ENCODE measurements at regions not wholly inside any gene's neighbourhood (a gene's known extent, or its start where the extent isn't known, plus 50 kb on each side); places are given as distances from the start of the nearest gene placed in this dataset.

GRCh38 chr4:20574986-20575385 is 125.3 kb upstream of the PACRGL start:
- no peak for DNase-seq
- intact Hi-C loops (cut with DNase I): no loop called here

- no peak for DNase-seq
- intact Hi-C loops (cut with DNase I): no loop called here
Measured at GRCh38 chr4:20575486-20575885, 124.8 kb upstream of the PACRGL start.

- intact Hi-C loops (cut with DNase I): no loop called here
- no peak for DNase-seq
Measured at GRCh38 chr4:20576861-20577260, 123.4 kb upstream of the PACRGL start.

GRCh38 chr4:20577702-20578101 is 122.6 kb upstream of the PACRGL start:
- DNase-seq: no peak
- intact Hi-C loops (cut with DNase I): no loop called here

- no peak for DNase-seq
- intact Hi-C loops (cut with DNase I): no loop called here
Measured at GRCh38 chr4:20580907-20581306, 119.4 kb upstream of the PACRGL start.

- intact Hi-C loops (cut with DNase I): no loop called here
- DNase-seq: no peak
Measured at GRCh38 chr4:20589436-20589835, 110.8 kb upstream of the PACRGL start.

- intact Hi-C loops (cut with DNase I): no loop called here
Measured at GRCh38 chr4:20590849-20591248, 109.4 kb upstream of the PACRGL start.

GRCh38 chr4:20591571-20591970 is 108.7 kb upstream of the PACRGL start:
- intact Hi-C loops (cut with DNase I): no loop called here
- DNase-seq: no peak

More at GRCh38 chr4:20590849-20591248, 109.4 kb upstream of the PACRGL start:
- no peak for DNase-seq

- no peak for DNase-seq
Measured at GRCh38 chr4:20592013-20592412, 108.2 kb upstream of the PACRGL start.

GRCh38 chr4:20592663-20593062 is 107.6 kb upstream of the PACRGL start:
- intact Hi-C loops (cut with DNase I): no loop called here
- DNase-seq: no peak

More at GRCh38 chr4:20592013-20592412, 108.2 kb upstream of the PACRGL start:
- intact Hi-C loops (cut with DNase I): no loop called here

GRCh38 chr4:20598626-20599025 is 101.6 kb upstream of the PACRGL start:
- intact Hi-C loops (cut with DNase I): no loop called here
- DNase-seq: no peak

GRCh38 chr4:20603671-20604313 is 96.5 kb upstream of the PACRGL start:
- no peak for DNase-seq
- intact Hi-C loops (cut with DNase I): no loop called here

- intact Hi-C loops (cut with DNase I): no loop called here
- DNase-seq: no peak
Measured at GRCh38 chr4:20612313-20612712, 87.9 kb upstream of the PACRGL start.

- no peak for DNase-seq
- intact Hi-C loops (cut with DNase I): no loop called here
Measured at GRCh38 chr4:20614816-20615215, 85.4 kb upstream of the PACRGL start.

GRCh38 chr4:20615486-20616260 is 84.6 kb upstream of the PACRGL start:
- intact Hi-C loops (cut with DNase I): no loop called here
- DNase-seq: no peak

- intact Hi-C loops (cut with DNase I): no loop called here
- DNase-seq: no peak
Measured at GRCh38 chr4:20616313-20616712, 83.9 kb upstream of the PACRGL start.

- DNase-seq: no peak
- intact Hi-C loops (cut with DNase I): no loop called here
Measured at GRCh38 chr4:20616848-20617247, 83.4 kb upstream of the PACRGL start.

- DNase-seq: peak in 3 of 10 donors; percentile 9 to 10 (median 9)
- intact Hi-C loops (cut with DNase I): no loop called here
Measured at GRCh38 chr4:20617678-20618396, 82.4 kb upstream of the PACRGL start.

GRCh38 chr4:20618731-20619130 is 81.5 kb upstream of the PACRGL start:
- intact Hi-C loops (cut with DNase I): no loop called here
- no peak for DNase-seq

- DNase-seq: no peak
- intact Hi-C loops (cut with DNase I): no loop called here
Measured at GRCh38 chr4:20621476-20621875, 78.8 kb upstream of the PACRGL start.

- intact Hi-C loops (cut with DNase I): no loop called here
- no peak for DNase-seq
Measured at GRCh38 chr4:20622701-20623100, 77.6 kb upstream of the PACRGL start.

GRCh38 chr4:20623939-20624338 is 76.3 kb upstream of the PACRGL start:
- no peak for DNase-seq
- intact Hi-C loops (cut with DNase I): no loop called here
